ENCODE measurements at regions not wholly inside any gene's neighbourhood (a gene's known extent, or its start where the extent isn't known, plus 50 kb on each side); places are given as distances from the start of the nearest gene placed in this dataset.

- no peak overlapping the region for H3K27ac ChIP-seq
- no peak for TF ChIP-seq CTCF (conservative IDR thresholded peaks at IDR 0.05)
These were observed 250.7 kb downstream of the TBC1D4 start for GRCh38 chr13:75231235-75231634.

GRCh38 chr13:75226733-75227435, 255.1 kb downstream of the TBC1D4 start:
- H3K27ac ChIP-seq: no peak overlapping the region
- no peak for TF ChIP-seq CTCF (conservative IDR thresholded peaks at IDR 0.05)

- TF ChIP-seq CTCF (conservative IDR thresholded peaks at IDR 0.05): no peak
- no peak overlapping the region for H3K27ac ChIP-seq
These were observed 255.9 kb downstream of the TBC1D4 start for GRCh38 chr13:75226092-75226491.

- TF ChIP-seq CTCF (conservative IDR thresholded peaks at IDR 0.05): no peak
- no peak overlapping the region for H3K27ac ChIP-seq
These were observed 256.5 kb downstream of the TBC1D4 start for GRCh38 chr13:75225288-75226032.

GRCh38 chr13:75224053-75224742, 257.8 kb downstream of the TBC1D4 start:
- TF ChIP-seq CTCF (conservative IDR thresholded peaks at IDR 0.05): no peak
- H3K27ac ChIP-seq: no peak overlapping the region

- no peak overlapping the region for H3K27ac ChIP-seq
- TF ChIP-seq CTCF (conservative IDR thresholded peaks at IDR 0.05): no peak
These were observed 259.9 kb downstream of the TBC1D4 start for GRCh38 chr13:75222031-75222430.

GRCh38 chr13:75220861-75221260, 261.1 kb downstream of the TBC1D4 start:
- no peak for TF ChIP-seq CTCF (conservative IDR thresholded peaks at IDR 0.05)
- no peak overlapping the region for H3K27ac ChIP-seq
